Osteoblast (primary cell): ENCODE measurements at regions not wholly inside any gene's neighbourhood (a gene's known extent, or its start where the extent isn't known, plus 50 kb on each side); places are given as distances from the start of the nearest gene placed in this dataset.

Experiments used
- DNase-seq: peaks from one replicate; pipeline ENCODE4 v3.0.0; 2011; ENCODE audit warnings: low spot score, mixed read lengths; ENCODE audit not compliant: insufficient read length; ENCODE audit errors: missing footprints
- H2AFZ ChIP-seq: 2 replicates; pipeline ENCODE4 v1.6.0; 2011; ENCODE audit warnings: mild to moderate bottlenecking, low read length
- H3K27ac ChIP-seq: 2 replicates; pipeline ENCODE4 v1.5.1; 2011; ENCODE audit warnings: mild to moderate bottlenecking, low read depth, low read length, moderate library complexity
- H3K27me3 ChIP-seq: 2 replicates; pipeline ENCODE4 v1.6.0; 2012; ENCODE audit warnings: mild to moderate bottlenecking, control low read depth, inconsistent platforms, low read length, moderate library complexity; ENCODE audit not compliant: insufficient read depth
- H3K36me3 ChIP-seq: 2 replicates; pipeline ENCODE4 v1.5.1; 2011; ENCODE audit warnings: mild to moderate bottlenecking, low read length, control low read depth, moderate library complexity; ENCODE audit not compliant: insufficient read depth
- H3K4me1 ChIP-seq: 2 replicates; pipeline ENCODE4 v1.5.1; 2011; ENCODE audit warnings: mild to moderate bottlenecking, low read length, control low read depth, moderate library complexity; ENCODE audit not compliant: insufficient read depth
- H3K4me2 ChIP-seq: 2 replicates; pipeline ENCODE4 v1.6.0; 2011; ENCODE audit warnings: mild to moderate bottlenecking, low read length; ENCODE audit not compliant: insufficient read depth
- H3K4me3 ChIP-seq: fragments of 200-600 bp; sonication (generic); 3 replicates; pipeline ENCODE4 v1.5.1; 2012; ENCODE audit warnings: mild to moderate bottlenecking, low read length, inconsistent platforms; ENCODE audit not compliant: insufficient read depth
- H3K79me2 ChIP-seq: 2 replicates; pipeline ENCODE4 v1.6.0; 2012; ENCODE audit warnings: mild to moderate bottlenecking, low read length, control low read depth, inconsistent platforms; ENCODE audit not compliant: insufficient read depth
- H3K9me3 ChIP-seq: 2 replicates; pipeline ENCODE4 v1.5.1; 2011; ENCODE audit warnings: low read depth, low read length, control low read depth
- H4K20me1 ChIP-seq: 2 replicates; pipeline ENCODE4 v1.6.0; 2012; ENCODE audit warnings: mild to moderate bottlenecking, low read length, control low read depth; ENCODE audit not compliant: insufficient read depth
- CTCF ChIP-seq: IDR thresholded peaks from 2 replicates; pipeline ENCODE4 v1.5.1; 2011; ENCODE audit warnings: mild to moderate bottlenecking, low read depth, low read length, moderate library complexity; ENCODE audit errors: extremely low read depth

- Histone ChIP-seq H2AFZ (no peak overlapping the region), H3K4me1 (no peaks in the 10 kb centered on the region), H3K9me3 (no peaks in the 10 kb centered on the region), H3K79me2 (no peaks in the 10 kb centered on the region), H3K27me3 (no peaks in the 10 kb centered on the region), H3K4me2 (no peak overlapping the region), H3K4me3 (no peak overlapping the region), H4K20me1 (no peaks in the 10 kb centered on the region), H3K36me3 (no peaks in the 10 kb centered on the region), H3K27ac (no peak overlapping the region)
- DNase-seq: no peak
- TF ChIP-seq CTCF: no peak
Observed at GRCh38 chr5:174159327-174160114, 114.0 kb downstream of the NSG2 start.

- Histone ChIP-seq H3K4me3 (no peak overlapping the region), H3K4me1 (no peaks in the 10 kb centered on the region), H3K36me3 (no peaks in the 10 kb centered on the region), H3K79me2 (no peaks in the 10 kb centered on the region), H3K9me3 (no peaks in the 10 kb centered on the region), H3K4me2 (no peak overlapping the region), H3K27me3 (no peaks in the 10 kb centered on the region), H3K27ac (no peak overlapping the region), H4K20me1 (no peaks in the 10 kb centered on the region), H2AFZ (no peak overlapping the region)
- no peak for TF ChIP-seq CTCF
- no peak for DNase-seq
Observed at GRCh38 chr5:174165406-174165805, 119.9 kb downstream of the NSG2 start.

GRCh38 chr5:174166231-174167079, 120.9 kb downstream of the NSG2 start:
- no peak for DNase-seq
- Histone ChIP-seq H3K79me2 (no peaks in the 10 kb centered on the region), H2AFZ (no peak overlapping the region), H3K27ac (no peak overlapping the region), H3K9me3 (no peaks in the 10 kb centered on the region), H3K4me2 (no peak overlapping the region), H3K4me1 (no peaks in the 10 kb centered on the region), H3K27me3 (no peaks in the 10 kb centered on the region), H3K4me3 (no peak overlapping the region), H4K20me1 (no peaks in the 10 kb centered on the region), H3K36me3 (no peaks in the 10 kb centered on the region)
- TF ChIP-seq CTCF: no peak
